H1 (cell line): ENCODE measurements at regions not wholly inside any gene's neighbourhood (a gene's known extent, or its start where the extent isn't known, plus 50 kb on each side); places are given as distances from the start of the nearest gene placed in this dataset.

Experiments used
- BACH1 ChIP-seq: IDR thresholded peaks from 2 replicates; pipeline ENCODE4 v1.6.1; 2012; ENCODE audit warnings: low read length, improper control_type of control experiment
- BRCA1 ChIP-seq: IDR thresholded peaks from 2 replicates; pipeline ENCODE4 v1.6.1; 2012; ENCODE audit warnings: low read depth, low read length, improper control_type of control experiment
- CBX8 ChIP-seq: fragments of 300-800, 300-1000 bp; sonication (generic); IDR thresholded peaks from 2 replicates; pipeline ENCODE4 v1.7.1; 2016; ENCODE audit warnings: low read depth, low read length, borderline replicate concordance
- GABPA ChIP-seq: IDR thresholded peaks from 2 replicates; pipeline ENCODE4 v1.6.1; 2011; ENCODE audit warnings: mild to moderate bottlenecking, low read length, moderate library complexity, borderline replicate concordance; ENCODE audit not compliant: insufficient read depth
- JUND ChIP-seq: IDR thresholded peaks from 2 replicates; pipeline ENCODE4 v1.6.1; 2011; ENCODE audit warnings: mild to moderate bottlenecking, improper control_type of control experiment, low read length
- NANOG ChIP-seq: IDR thresholded peaks from 2 replicates; pipeline ENCODE4 v1.6.1; 2011; ENCODE audit warnings: low read length, low read depth, mild to moderate bottlenecking, inconsistent platforms; ENCODE audit not compliant: insufficient read depth, poor library complexity, severe bottlenecking
- SAP30 ChIP-seq: fragments of 300-600 bp; sonication (generic); IDR thresholded peaks from 2 replicates; pipeline ENCODE4 v1.7.1; 2012; ENCODE audit warnings: low read length, moderate library complexity, mild to moderate bottlenecking, inconsistent platforms; ENCODE audit not compliant: insufficient read depth, insufficient replicate concordance
- TAF1 ChIP-seq: IDR thresholded peaks from 2 replicates; pipeline ENCODE4 v1.6.1; 2011; ENCODE audit warnings: mild to moderate bottlenecking, low read depth, low read length
- TF ChIP-seq, protein P1 (sequence below): fragments of 300-600 bp; sonication (generic); IDR thresholded peaks from 2 replicates; pipeline ENCODE4 v1.7.1; 2012; ENCODE audit warnings: low read length, moderate library complexity, mild to moderate bottlenecking, inconsistent platforms; ENCODE audit not compliant: insufficient replicate concordance

DNA sequence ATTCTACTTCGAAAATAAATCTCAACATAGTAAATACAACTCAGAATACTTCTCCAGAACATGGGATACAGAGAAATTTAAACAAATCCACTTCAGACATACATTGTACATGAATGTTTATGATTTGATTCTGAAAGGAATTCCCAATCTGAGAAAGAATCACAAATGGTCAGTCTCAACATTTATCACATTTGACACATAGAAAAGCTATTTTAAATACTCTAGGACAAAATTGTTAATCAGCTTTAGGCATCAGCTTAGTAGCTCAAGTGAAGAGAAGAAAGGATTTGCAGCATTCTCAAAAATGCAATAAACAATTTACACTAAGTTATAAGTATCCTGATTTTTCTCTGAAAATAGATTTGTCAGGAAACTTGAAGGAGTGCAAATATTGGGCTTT is 184.8 kb downstream of the PTPRC start (continued):
- TF ChIP-seq, protein P1, sequence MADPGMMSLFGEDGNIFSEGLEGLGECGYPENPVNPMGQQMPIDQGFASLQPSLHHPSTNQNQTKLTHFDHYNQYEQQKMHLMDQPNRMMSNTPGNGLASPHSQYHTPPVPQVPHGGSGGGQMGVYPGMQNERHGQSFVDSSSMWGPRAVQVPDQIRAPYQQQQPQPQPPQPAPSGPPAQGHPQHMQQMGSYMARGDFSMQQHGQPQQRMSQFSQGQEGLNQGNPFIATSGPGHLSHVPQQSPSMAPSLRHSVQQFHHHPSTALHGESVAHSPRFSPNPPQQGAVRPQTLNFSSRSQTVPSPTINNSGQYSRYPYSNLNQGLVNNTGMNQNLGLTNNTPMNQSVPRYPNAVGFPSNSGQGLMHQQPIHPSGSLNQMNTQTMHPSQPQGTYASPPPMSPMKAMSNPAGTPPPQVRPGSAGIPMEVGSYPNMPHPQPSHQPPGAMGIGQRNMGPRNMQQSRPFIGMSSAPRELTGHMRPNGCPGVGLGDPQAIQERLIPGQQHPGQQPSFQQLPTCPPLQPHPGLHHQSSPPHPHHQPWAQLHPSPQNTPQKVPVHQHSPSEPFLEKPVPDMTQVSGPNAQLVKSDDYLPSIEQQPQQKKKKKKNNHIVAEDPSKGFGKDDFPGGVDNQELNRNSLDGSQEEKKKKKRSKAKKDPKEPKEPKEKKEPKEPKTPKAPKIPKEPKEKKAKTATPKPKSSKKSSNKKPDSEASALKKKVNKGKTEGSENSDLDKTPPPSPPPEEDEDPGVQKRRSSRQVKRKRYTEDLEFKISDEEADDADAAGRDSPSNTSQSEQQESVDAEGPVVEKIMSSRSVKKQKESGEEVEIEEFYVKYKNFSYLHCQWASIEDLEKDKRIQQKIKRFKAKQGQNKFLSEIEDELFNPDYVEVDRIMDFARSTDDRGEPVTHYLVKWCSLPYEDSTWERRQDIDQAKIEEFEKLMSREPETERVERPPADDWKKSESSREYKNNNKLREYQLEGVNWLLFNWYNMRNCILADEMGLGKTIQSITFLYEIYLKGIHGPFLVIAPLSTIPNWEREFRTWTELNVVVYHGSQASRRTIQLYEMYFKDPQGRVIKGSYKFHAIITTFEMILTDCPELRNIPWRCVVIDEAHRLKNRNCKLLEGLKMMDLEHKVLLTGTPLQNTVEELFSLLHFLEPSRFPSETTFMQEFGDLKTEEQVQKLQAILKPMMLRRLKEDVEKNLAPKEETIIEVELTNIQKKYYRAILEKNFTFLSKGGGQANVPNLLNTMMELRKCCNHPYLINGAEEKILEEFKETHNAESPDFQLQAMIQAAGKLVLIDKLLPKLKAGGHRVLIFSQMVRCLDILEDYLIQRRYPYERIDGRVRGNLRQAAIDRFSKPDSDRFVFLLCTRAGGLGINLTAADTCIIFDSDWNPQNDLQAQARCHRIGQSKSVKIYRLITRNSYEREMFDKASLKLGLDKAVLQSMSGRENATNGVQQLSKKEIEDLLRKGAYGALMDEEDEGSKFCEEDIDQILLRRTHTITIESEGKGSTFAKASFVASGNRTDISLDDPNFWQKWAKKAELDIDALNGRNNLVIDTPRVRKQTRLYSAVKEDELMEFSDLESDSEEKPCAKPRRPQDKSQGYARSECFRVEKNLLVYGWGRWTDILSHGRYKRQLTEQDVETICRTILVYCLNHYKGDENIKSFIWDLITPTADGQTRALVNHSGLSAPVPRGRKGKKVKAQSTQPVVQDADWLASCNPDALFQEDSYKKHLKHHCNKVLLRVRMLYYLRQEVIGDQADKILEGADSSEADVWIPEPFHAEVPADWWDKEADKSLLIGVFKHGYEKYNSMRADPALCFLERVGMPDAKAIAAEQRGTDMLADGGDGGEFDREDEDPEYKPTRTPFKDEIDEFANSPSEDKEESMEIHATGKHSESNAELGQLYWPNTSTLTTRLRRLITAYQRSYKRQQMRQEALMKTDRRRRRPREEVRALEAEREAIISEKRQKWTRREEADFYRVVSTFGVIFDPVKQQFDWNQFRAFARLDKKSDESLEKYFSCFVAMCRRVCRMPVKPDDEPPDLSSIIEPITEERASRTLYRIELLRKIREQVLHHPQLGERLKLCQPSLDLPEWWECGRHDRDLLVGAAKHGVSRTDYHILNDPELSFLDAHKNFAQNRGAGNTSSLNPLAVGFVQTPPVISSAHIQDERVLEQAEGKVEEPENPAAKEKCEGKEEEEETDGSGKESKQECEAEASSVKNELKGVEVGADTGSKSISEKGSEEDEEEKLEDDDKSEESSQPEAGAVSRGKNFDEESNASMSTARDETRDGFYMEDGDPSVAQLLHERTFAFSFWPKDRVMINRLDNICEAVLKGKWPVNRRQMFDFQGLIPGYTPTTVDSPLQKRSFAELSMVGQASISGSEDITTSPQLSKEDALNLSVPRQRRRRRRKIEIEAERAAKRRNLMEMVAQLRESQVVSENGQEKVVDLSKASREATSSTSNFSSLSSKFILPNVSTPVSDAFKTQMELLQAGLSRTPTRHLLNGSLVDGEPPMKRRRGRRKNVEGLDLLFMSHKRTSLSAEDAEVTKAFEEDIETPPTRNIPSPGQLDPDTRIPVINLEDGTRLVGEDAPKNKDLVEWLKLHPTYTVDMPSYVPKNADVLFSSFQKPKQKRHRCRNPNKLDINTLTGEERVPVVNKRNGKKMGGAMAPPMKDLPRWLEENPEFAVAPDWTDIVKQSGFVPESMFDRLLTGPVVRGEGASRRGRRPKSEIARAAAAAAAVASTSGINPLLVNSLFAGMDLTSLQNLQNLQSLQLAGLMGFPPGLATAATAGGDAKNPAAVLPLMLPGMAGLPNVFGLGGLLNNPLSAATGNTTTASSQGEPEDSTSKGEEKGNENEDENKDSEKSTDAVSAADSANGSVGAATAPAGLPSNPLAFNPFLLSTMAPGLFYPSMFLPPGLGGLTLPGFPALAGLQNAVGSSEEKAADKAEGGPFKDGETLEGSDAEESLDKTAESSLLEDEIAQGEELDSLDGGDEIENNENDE: no peak
- TF ChIP-seq JUND (no peak), SAP30 (no peak), TAF1 (no peak), BACH1 (no peak), CBX8 (no peak), GABPA (no peak), NANOG (no peak), BRCA1 (no peak)
